Thyroid gland (tissue), 4 donors: ENCODE measurements at regions not wholly inside any gene's neighbourhood (a gene's known extent, or its start where the extent isn't known, plus 50 kb on each side); places are given as distances from the start of the nearest gene placed in this dataset.
A peak's percentile ranks its signal among the peaks of the same experiment; 100 is the strongest.

Experiments
- DNase-seq, 2 donors: peaks; one replicate each; pipeline ENCODE4 v3.0.0-alpha.2; 2019
- H3K27ac ChIP-seq, 3 donors: fragments of 200-600 bp; sonication (generic); 1 replicate in 2 of 3; 2 replicates in 1 of 3; pipeline ENCODE4 v1.5.1; 2016 to 2019; ENCODE audit warnings: mild to moderate bottlenecking in 1 of 3, moderate library complexity in 1 of 3
- H3K27me3 ChIP-seq: fragments of 200-600 bp; sonication (generic); one replicate; pipeline ENCODE4 v1.5.1; 2019
- H3K36me3 ChIP-seq, 2 donors: fragments of 200-600 bp; sonication (generic); one replicate each; pipeline ENCODE4 v1.5.1; 2016 to 2019
- H3K4me1 ChIP-seq, 2 donors: fragments of 200-600 bp; sonication (generic); one replicate each; pipeline ENCODE4 v1.5.1; 2017 to 2019
- H3K4me3 ChIP-seq, 3 donors: fragments of 200-600 bp; sonication (generic); replicated peaks in 1 of 3; 1 replicate in 2 of 3; 2 replicates in 1 of 3; pipeline ENCODE4 v1.5.1; 2016; ENCODE audit warnings: mild to moderate bottlenecking in 1 of 3
- H3K9me3 ChIP-seq: fragments of 200-600 bp; sonication (generic); one replicate; pipeline ENCODE4 v1.5.1; 2017
- CTCF ChIP-seq, 6 experiments: fragments of 200-600 bp in 3 of 6; fragments of 450-650 bp in 3 of 6; sonication (generic) in 3 of 6; IDR thresholded peaks; one replicate each; pipeline ENCODE4 v1.5.1; 2016 to 2019; ENCODE audit warnings: antibody characterized with exemption in 6 of 6, mild to moderate bottlenecking in 2 of 6, inconsistent platforms in 1 of 6, moderate library complexity in 1 of 6
- POLR2A ChIP-seq, 2 donors: fragments of 450-650 bp; IDR thresholded peaks; one replicate each; pipeline ENCODE4 v1.6.1; 2017; ENCODE audit warnings: antibody characterized with exemption in 2 of 2, mild to moderate bottlenecking in 2 of 2, moderate library complexity in 1 of 2
- WGBS, 2 donors: methylation state at CpG; one replicate each; pipeline ENCODE4 v1.1.5; 2017; 5-methylcytosine and 5-hydroxymethylcytosine counted together
- intact Hi-C: fragments of 100-400 bp; cut with DNase I; formaldehyde crosslinking; loops from one replicate; pipeline ENCODE4 v1.15.1; 2023

GRCh38 chr11:11077898-11078297 lies 220.0 kb upstream of the ZBED5 start:
- Histone ChIP-seq H3K4me1 (peaks cover 45 to 56% of the 10 kb centered on the region in 2 donors), H3K36me3 (no peaks in the 10 kb centered on the region), H3K9me3 (no peaks in the 10 kb centered on the region), H3K27me3 (no peaks in the 10 kb centered on the region), H3K27ac (peak overlapping the region in 1 of 3 donors; percentile 67), H3K4me3 (no peak overlapping the region)
- 66 to 76% methylated on average over 4 of the region's 4 CpGs for WGBS, 2 donors
- TF ChIP-seq CTCF (IDR thresholded peaks at IDR 0.05), result no peak
- no peak for TF ChIP-seq POLR2A (IDR thresholded peaks at IDR 0.05)
- intact Hi-C loops, result no loop called here
- DNase-seq, result no peak

- peak overlapping the region; percentile 24 to 67 (median 31) for H3K27ac ChIP-seq
- DNase-seq, result peak; percentile 75 to 80
- no peak for TF ChIP-seq POLR2A (IDR thresholded peaks at IDR 0.05)
- TF ChIP-seq CTCF (IDR thresholded peaks at IDR 0.05), result no peak
- H3K4me1 ChIP-seq, result peaks cover 34 to 46% of the 10 kb centered on the region in 2 donors
- no peaks in the 10 kb centered on the region for H3K36me3 ChIP-seq
- intact Hi-C loops, result no loop called here
- no peaks in the 10 kb centered on the region for H3K27me3 ChIP-seq
- H3K4me3 ChIP-seq, result no peak overlapping the region
- no peaks in the 10 kb centered on the region for H3K9me3 ChIP-seq
- WGBS, 2 donors, result 40 to 44% methylated on average over 6 of the region's 6 CpGs
Measured at GRCh38 chr11:11076879-11077278, 219.0 kb upstream of the ZBED5 start.

GRCh38 chr11:11076276-11076675 lies 218.4 kb upstream of the ZBED5 start:
- no peaks in the 10 kb centered on the region for H3K27me3 ChIP-seq
- no peaks in the 10 kb centered on the region for H3K36me3 ChIP-seq
- peaks cover 33 to 43% of the 10 kb centered on the region in 2 donors for H3K4me1 ChIP-seq
- 76 to 79% methylated on average over 4 of the region's 4 CpGs for WGBS, 2 donors
- no peaks in the 10 kb centered on the region for H3K9me3 ChIP-seq
- TF ChIP-seq CTCF (IDR thresholded peaks at IDR 0.05) (no peak), POLR2A (IDR thresholded peaks at IDR 0.05) (no peak)
- peak overlapping the region; percentile 44 to 72 (median 47) for H3K27ac ChIP-seq
- intact Hi-C loops, result no loop called here
- DNase-seq, result no peak
- H3K4me3 ChIP-seq, result no peak overlapping the region

- TF ChIP-seq POLR2A (IDR thresholded peaks at IDR 0.05), result no peak
- no peak for TF ChIP-seq CTCF (IDR thresholded peaks at IDR 0.05)
- no peak overlapping the region for H3K4me3 ChIP-seq
- H3K9me3 ChIP-seq, result no peaks in the 10 kb centered on the region
- DNase-seq, result peak; percentile 58 to 66
- intact Hi-C loops, result no loop called here
- peaks cover 27 to 37% of the 10 kb centered on the region in 2 donors for H3K4me1 ChIP-seq
- peak overlapping the region; percentile 44 to 72 (median 47) for H3K27ac ChIP-seq
- no peaks in the 10 kb centered on the region for H3K27me3 ChIP-seq
- 42 to 52% methylated on average over 6 of the region's 6 CpGs for WGBS, 2 donors
- no peaks in the 10 kb centered on the region for H3K36me3 ChIP-seq
Measured at GRCh38 chr11:11075515-11076171, 217.8 kb upstream of the ZBED5 start.

- H3K4me1 ChIP-seq, result peaks cover 18 to 29% of the 10 kb centered on the region in 2 donors
- intact Hi-C loops, result no loop called here
- no peaks in the 10 kb centered on the region for H3K9me3 ChIP-seq
- TF ChIP-seq CTCF (IDR thresholded peaks at IDR 0.05) (no peak), POLR2A (IDR thresholded peaks at IDR 0.05) (no peak)
- peak overlapping the region in 1 of 3 donors; percentile 47 for H3K27ac ChIP-seq
- H3K27me3 ChIP-seq, result no peaks in the 10 kb centered on the region
- DNase-seq, result no peak
- H3K4me3 ChIP-seq, result no peak overlapping the region
- 93 to 94% methylated on average over 11 of the region's 11 CpGs for WGBS, 2 donors
- no peaks in the 10 kb centered on the region for H3K36me3 ChIP-seq
Measured at GRCh38 chr11:11074686-11075335, 217.0 kb upstream of the ZBED5 start.
